A673 (cell line): ENCODE measurements at regions not wholly inside any gene's neighbourhood (a gene's known extent, or its start where the extent isn't known, plus 50 kb on each side); places are given as distances from the start of the nearest gene placed in this dataset.

Experiments
- CTCF ChIP-seq: fragments of 300-800, 200-600 bp; sonication (generic); conservative IDR thresholded peaks from 2 replicates; pipeline ENCODE4 v1.5.1; 2017; ENCODE audit warnings: low read depth, mild to moderate bottlenecking, antibody characterized with exemption, low read length, moderate library complexity, mixed read lengths
- EZH2 ChIP-seq: fragments of 200-600 bp; sonication (generic); IDR thresholded peaks from 2 replicates; pipeline ENCODE4 v1.6.1; 2017; ENCODE audit warnings: borderline replicate concordance, low read depth, mild to moderate bottlenecking, mixed read lengths, antibody characterized with exemption, low read length; ENCODE audit not compliant: poor library complexity, severe bottlenecking

DNA sequence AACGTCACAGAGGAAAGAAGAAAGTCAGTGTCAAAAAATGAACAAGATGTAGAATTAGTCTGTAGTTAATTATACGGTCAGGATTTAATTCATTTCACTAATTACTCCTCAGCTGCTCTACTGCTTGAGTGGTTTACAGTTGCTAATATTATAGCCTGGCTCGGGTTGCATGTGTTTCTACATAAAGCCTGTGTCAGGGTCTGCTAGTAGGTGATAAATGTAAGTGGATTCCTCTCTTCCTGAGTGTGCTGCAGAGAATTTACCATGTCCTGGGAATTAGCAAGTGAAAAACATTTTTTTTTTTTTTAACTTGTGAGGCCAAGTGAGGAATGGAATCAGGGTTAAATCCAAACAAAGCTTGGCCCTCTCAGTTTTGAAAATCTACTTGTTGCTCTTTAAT lies 622.6 kb downstream of the EPHA4 start:
- TF ChIP-seq EZH2 = no peak
- no peak for TF ChIP-seq CTCF
